ENCODE measurements at regions not wholly inside any gene's neighbourhood (a gene's known extent, or its start where the extent isn't known, plus 50 kb on each side); places are given as distances from the start of the nearest gene placed in this dataset.

DNA sequence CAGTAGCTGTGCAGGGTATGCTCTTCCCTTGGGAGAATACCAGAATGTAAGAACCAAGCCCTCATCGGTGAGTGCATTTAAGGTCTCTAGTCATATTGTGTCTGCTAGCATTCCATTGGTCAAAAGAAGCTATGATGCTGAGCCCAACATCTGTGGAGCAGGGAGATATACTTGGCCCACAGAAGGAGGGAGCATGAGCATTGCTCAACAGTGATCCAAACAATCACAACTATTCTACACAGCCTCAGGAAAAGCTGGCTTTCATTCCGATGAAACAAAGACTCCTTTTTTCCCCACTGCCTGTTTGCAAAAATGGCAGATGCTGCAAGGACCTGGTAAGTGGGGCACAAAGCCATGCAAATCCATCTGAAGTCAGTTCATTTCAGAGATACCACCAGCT, 80.6 kb upstream of the DHX15 start:
- ChIA-PET CTCF (no interaction called here), POLR2A (no interaction called here)

DNA sequence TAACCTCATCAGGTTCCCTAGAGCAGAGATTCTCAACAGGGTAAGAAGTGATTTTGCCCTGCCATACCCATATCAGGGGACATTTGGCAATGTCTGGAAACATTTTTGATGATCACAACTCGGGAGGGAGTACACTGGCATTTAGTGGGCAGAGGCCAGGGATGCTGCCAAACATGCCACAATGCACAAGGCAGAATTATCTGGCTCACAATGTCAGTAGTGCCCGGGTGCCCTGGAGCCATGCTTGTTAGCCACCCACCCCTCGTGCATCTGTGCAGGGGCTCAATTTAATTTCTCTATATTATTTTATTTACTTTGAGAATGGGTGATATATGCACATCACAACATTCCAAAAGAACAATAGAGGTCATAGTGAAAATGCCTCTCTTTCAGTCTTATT, 82.0 kb upstream of the DHX15 start:
- ChIA-PET CTCF (interaction anchor here (0.5 kb wide), 1 partner anchor 42 kb away, joined by 3 read pairs; no protein-coding TSS in a partner anchor), POLR2A (no interaction called here)

DNA sequence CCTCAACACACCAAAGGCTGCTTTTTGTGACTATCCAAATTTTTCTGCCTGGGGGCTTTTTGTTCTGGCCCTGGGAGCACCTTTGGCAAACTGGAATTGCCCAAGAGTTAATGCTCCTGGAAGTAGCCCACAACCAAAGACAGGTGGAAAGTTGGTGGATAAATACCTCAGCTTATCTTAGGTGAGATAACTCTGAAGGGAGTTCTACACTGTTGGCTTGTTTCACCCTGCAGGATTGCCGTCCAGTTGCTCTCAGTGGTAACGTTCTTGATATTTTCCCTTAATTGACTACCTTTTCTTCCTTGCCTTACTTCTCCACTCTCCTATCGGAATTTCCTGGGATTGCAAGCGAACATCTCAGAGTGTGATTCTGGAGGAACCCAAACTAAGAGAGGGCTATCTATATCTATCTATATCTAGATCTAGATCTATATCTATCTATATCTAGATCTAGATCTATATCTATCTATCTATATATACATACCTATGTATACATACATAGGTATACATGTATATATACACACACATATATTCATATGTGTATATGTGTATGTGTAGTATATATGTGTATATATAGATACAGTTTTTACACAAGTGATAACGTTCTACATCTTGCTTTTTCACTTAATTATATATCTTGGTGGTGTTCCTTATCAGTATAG, 82.6 kb upstream of the DHX15 start:
- ChIA-PET POLR2A (no interaction called here), CTCF (no interaction called here)

DNA sequence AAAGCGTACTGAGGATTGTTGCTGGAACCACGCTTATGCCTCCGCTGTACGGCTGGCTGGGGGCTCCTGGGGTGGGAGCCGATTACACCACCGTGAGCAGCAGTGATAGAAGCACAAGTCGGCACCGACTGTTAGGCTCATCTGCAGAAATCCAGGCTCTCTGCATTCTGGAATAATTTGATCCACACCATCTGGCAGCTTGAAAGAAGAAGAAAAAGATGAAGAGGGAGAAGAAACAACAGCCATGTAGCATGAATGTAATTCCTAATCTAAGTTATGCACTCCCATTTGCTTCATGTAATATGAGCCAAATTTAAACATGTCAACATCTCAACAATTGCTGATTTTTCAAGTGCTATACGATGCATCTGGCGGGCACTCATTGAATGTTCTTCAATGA, 84.6 kb upstream of the DHX15 start:
- POLR2A ChIA-PET: no interaction called here
- CTCF ChIA-PET: no interaction called here

DNA sequence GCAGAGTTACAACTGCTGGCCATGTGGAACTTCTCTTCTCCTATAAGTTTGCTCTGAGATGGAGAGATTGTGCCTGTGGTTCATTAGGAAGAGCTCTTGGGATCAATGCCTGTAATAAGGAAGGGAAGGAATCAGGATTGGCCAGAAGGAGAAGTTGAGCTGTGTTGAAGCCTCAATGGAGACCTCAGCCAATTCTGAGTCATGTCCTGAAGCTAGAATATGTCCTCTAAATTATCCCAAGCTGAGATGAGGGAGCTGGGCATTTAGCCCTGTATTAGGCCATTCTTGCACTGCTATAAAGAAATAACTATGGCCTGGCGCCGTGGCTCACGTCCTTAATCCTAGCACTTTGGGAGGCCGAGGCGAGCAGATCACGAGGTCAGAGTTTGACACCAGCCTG, 85.4 kb upstream of the DHX15 start:
- ChIA-PET CTCF (interaction anchor here (0.7 kb wide), 1 partner anchor 74 kb away, joined by 3 read pairs; no protein-coding TSS in a partner anchor), POLR2A (no interaction called here)

DNA sequence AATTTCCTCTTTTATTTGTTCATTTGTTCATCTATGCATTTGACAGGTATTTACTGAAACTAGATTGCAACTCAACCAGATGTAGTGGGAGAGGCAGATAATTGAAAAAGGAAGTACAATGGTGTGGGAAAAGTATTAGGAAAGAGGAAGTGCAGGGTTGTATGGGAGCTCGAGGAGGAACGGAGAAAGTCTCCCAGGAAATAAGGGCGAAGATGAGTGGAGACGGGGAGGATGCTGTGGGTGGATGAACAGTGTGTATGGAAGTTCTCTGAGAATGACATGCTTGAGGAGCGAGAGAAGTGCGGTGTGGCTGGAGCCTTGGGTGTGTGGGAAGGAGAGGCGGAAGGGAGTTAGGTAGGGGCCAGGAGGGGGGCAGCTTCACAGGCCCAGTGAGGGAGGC, 87.5 kb upstream of the DHX15 start:
- CTCF ChIA-PET: no interaction called here
- POLR2A ChIA-PET: no interaction called here

DNA sequence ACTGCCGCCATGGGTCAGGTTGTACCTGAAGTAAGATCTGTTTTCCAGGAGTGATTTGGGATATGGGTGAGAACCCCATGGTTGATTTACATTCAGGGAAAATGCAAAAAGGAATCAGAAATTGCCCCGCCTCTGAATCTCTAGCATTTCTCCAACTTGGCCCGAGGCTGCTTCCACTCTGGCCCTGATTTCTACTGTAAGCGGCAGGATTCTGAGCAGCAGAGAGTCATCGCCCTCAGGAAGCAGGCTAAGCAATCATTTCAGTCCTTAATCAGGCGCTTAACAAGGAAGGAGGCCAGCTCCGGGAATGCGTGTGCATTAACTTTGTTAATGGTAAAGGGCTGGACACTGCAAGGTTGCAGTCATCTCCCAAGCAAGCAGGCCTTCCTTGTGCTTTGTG, 88.5 kb upstream of the DHX15 start:
- POLR2A ChIA-PET: no interaction called here
- CTCF ChIA-PET: no interaction called here

DNA sequence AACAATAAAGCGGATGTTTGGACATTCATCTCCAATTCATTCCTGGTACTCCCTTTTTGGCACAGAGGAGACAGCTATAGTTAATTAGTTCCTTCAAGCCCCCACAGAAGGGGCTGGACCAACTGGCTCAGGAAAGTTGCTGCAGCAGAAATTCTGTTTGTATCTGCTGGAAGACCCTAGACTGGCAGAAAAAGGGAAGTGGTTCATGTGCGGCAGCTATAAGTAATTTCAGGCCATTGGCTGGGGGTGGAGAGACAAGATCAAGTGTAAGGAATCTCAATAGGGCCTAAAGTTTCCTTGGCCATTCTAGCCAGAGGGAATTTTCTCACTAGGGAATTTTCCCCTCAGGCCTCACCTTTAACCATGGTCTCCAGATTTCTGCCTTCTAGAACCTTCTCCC, 89.9 kb upstream of the DHX15 start:
- ChIA-PET CTCF (interaction anchor here (0.5 kb wide), 1 partner anchor 1061 kb away, joined by 3 read pairs; no protein-coding TSS in a partner anchor), POLR2A (no interaction called here)

DNA sequence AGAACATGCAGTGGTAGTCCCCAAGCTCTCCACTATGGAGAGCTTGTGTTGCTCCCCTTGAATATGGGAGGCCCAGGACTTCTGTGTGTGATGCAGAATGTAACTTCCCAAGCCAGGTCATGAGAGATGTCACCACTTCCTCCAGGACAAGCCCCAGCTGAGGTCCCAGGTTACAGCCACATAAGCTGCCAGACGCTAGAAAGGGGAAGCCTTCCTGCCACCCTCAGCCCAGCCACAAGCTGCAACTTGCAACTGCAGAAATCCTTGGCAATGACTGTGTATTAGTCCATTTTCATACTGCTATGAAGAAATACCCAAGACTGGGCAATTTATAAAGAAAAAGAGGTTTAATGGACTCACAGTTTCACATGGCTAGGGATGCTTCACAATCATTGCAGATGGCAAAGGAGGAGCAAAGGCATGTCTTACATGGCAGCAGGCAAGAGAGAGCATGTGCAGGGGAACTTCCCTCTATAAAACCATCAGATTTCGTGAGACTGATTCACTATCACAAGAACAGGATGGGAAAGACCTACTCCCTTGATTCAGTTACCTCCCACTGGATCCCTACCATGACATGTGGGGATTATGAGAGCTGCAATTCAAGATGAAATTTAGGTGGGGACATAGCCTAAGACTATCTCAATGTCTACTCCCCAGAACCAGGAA, 91.5 kb upstream of the DHX15 start:
- POLR2A ChIA-PET: no interaction called here
- CTCF ChIA-PET: no interaction called here

DNA sequence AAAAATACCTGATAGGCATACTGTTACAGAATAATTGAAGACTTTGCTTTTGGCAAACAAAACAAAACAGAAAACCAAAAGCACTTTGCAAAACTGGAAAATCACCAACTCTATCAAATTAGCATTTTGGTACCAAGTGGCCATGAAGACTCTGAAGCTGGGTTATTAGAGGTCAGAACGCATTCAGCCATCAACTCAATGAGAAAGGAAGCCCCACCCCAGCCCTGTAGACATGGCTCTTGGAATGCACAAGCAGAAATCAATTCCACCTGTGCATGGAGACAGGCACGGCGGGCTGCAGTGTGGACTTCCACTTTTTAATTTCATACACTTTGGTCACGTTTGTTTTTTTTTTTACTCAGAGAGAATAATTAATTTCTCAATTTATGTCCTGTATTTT, 93.6 kb upstream of the DHX15 start:
- ChIA-PET POLR2A (no interaction called here), CTCF (no interaction called here)

DNA sequence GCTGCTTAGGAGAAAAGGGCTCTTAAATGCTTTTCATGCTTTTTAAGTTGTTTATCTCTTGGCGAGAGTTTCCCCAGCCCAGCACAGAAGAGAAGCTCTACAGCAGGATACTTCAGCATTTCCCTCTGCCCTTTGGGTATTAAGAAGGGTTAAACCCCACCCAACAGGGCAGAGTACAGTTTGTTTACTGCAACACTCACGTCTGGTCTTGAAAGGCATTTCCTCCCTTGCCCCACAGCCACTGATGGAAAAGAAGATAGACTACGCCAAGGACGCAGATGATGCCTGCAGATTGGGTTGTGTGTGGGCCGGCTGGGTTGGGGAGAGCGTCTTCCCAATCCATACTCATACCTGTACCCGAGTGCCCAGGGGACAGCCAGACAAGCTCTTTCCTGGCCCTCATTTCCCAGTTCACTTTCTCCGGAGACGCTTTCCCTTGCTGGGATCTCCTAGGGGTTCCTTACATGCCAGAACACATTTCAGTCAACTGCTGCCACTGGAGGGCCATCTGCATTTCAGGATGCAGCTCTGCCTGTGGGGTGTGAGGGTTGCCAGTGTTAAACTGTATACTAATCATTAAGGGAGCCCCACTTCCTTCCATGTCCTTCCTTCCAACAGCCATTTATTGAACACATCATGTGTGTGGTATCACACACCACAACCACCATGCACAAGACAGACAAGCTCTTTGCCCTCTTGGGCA, 96.5 kb upstream of the DHX15 start:
- POLR2A ChIA-PET: no interaction called here
- CTCF ChIA-PET: no interaction called here

DNA sequence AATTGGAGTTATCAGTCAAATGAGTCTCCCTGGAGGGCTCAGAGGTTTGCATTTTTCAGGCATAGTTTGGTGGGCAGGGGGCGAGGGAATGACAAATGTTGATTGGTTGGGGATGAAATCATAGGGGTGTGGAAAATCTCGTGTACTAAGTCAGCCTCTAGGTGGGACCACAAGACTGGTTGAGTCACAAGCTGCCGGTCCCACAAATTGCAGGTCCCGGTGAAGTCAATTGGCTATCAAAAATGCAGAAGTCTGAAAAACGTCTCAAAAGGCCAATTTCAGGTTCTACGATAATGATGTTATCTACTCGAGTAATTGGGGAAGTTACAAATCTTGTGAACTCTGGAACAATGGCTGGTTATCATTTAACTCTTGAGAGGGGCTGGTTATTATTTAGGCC, 98.8 kb upstream of the DHX15 start:
- POLR2A ChIA-PET: no interaction called here
- CTCF ChIA-PET: no interaction called here

DNA sequence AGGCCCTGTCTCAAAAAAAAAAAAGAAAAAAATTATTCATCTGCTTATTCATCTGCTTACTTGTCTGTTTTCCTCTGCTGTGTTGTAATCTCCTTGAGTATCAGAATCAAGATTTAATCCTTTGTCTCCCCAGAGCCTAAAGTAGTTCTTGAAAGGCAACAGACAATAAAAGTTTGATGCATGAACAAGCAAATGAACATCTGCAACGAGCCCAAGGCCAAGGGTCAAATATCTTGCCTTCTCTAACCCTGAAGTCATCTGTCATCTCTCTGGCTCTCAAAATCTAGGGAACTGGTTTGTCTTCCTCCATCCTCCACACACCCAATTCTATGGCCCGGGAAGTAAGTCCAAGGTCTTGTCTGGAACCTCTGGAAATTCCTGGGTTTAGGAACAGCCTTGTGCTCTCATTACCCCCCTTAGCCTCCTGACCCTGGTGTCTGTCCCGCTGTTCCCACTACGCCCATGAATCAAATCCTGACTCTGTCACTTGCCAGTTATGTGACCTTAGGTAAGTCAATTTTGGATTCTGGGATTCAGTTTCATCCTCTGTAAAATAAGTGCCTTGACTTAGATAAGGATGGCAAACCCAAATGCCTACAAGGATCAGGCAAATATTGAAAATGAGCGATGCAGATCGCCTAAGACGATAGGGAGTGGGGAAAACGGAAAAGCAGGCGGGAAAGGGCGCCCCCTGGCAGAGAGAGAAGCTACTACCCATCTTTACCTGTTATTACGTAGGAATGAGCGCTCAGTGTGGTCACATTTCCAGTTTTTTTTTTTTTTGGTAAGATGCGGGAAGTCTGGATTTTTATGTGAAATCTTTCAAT, 102.7 kb upstream of the DHX15 start:
- CTCF ChIA-PET: interaction anchor here (1.0 kb wide), 1 partner anchor 199 kb away, joined by 3 read pairs; no protein-coding TSS in a partner anchor

DNA sequence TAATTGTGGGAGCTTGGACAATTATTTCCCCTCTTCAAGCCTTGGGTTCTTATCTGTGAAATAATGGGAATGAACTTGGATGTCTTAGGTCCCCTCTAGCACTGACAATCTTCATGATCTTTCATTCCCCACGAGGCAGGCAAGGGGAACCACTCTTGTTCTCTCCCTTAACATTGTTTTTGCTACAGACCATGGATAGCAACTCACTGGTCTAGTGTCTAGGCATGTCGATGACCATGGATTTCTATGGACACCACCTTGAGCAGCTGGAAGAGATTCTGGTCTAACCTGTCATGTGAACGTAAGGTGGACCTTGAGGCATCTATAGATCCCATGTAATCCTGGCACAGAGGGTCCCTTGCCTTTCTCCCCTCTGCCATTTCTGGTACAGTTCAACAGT, 104.1 kb upstream of the DHX15 start:
- POLR2A ChIA-PET: no interaction called here
- CTCF ChIA-PET: no interaction called here

More for the DNA sequence above, 102.7 kb upstream of the DHX15 start:
- POLR2A ChIA-PET: no interaction called here

DNA sequence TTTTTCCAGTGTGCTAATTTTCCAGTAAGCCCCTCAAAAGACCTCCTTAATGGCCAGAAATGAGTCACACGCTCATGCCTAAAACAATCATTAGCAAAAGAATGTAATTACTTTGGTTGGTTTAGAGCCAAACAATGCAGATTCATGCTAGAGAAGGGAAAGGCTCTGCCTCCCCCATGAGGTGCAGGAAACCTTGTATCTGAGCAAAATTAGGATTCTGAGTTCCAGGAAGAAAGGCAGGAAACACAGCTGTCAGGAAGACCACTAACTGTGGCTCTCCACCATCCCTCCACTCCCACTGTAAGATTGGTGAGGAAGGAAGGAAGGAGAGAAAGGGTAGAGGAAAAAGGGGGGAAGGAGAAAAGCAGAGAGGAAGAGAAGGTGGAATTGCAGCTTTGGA, 104.9 kb upstream of the DHX15 start:
- POLR2A ChIA-PET: no interaction called here
- CTCF ChIA-PET: no interaction called here

DNA sequence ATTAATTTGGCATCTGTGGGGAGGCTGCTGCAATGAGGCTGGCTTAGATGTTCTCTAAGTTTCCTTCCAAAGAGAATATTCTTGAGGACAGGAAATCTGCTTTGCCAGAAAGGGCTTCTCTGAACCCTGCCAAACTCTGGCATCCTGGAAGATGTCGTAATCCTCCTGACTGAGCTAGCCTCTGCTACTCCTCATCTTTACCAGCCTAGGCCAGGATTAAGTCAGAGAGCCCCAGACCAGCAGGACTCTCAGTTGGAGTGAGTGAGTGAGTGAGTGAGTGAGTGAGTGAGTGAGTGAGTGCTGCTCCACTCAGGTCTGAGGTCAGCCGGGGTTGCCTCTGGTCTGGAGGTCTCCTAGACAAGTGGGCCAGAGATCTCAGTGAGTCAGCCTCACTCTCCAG, 104.9 kb upstream of the SOD3 start:
- CTCF ChIA-PET: no interaction called here
- POLR2A ChIA-PET: no interaction called here

DNA sequence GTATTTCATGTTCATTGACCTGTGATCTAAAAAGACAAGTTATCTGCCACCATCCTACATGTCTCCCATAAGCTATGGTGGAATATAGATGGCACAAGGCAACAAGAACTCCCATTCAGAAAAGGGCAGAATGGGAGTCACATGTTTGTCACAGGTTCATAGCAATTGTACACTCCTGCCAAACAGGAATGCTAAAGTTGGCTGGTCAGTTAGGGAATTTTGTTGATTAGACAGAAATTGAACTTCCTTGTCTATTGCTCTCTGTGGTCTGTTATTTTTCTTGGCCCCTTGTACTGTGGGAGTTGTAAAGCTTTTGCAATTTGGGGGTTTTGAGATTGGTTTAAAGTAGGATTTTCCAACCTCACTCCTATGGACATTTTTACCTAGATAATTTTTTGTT, 101.7 kb upstream of the SOD3 start:
- ChIA-PET CTCF (no interaction called here), POLR2A (no interaction called here)

DNA sequence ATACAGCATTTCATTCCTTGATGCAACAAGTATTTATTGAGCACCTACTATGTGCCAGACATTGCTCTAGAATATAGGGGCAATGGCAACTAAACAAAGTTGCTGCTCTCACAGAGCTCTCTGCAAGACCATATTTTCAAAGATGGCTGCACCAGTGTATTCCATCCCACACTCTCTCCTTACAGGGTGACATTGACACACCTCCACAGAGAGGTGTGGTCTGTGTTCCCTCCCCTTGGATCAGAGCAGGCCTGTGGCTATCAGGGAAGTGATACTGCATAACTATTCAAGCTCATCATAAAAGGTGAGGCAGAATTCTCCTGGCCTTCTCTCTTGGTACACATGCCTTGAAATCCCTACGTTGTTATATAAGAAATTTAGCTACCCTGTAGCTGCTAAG, 95.3 kb upstream of the SOD3 start:
- ChIA-PET CTCF (no interaction called here), POLR2A (no interaction called here)

DNA sequence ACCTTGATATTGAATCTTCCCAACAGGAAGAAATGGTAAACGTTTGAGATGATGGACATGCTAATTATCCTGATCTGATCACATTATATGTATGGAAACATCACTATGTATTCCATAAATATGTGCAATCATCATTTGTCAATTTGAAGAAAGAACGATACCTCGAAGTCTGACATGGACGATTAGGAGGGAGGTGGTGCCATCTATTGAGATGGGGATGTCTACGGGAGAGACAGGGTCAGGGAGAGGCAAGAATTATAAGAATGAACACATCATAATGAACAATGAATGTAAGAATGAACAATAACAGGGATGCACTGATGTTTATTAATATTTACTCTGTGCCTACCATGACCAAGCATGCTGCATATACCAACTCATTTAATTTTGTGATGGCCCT, 93.7 kb upstream of the SOD3 start:
- ChIA-PET CTCF (no interaction called here), POLR2A (no interaction called here)

DNA sequence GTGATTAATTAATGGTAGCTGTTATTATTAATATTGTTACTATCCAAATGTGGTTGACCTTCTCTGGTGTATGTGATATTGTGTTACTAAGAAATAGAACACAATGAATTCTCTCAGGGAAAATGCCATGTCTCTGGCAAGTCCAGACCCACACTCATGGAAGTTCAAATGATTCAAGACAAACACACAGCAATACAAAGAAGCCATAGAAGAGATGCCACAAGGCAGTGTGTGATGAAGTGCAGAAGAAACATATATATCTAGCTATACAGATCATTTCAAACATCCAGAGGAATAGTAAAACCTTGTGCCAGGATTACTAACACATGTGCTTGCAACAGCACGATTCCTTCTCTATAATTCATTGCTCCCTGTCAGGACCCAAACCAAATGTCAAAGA, 93.1 kb upstream of the SOD3 start:
- ChIA-PET POLR2A (no interaction called here), CTCF (no interaction called here)

DNA sequence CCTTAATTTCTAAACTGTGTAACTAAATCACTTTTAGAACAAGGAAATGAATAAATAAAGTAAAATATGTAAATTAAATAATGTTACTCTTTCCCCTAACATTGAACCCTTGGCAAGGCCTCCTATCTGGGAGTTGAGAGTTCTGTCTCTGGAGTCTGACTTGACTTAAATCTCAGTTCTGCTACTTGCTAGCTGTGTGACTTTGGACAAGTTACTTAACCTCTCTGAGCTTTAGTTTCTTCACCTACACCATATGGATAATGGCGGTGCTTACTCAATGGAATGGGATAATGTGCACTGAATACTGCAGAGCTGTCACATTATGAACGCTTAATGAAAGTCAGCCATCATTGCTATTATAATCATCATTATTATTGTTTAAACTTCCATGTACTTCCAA, 92.1 kb upstream of the SOD3 start:
- ChIA-PET POLR2A (no interaction called here), CTCF (no interaction called here)
